KG1 (cell line): ENCODE measurements at regions not wholly inside any gene's neighbourhood (a gene's known extent, or its start where the extent isn't known, plus 50 kb on each side); places are given as distances from the start of the nearest gene placed in this dataset.

Source experiments
- DNase-seq: peaks from one replicate; lab custom pipeline; 2025; lab: John Stamatoyannopoulos, UW

- no peak for DNase-seq
Observed at GRCh38 chr1:212526111-212526491, 82.5 kb upstream of the ATF3 start.

GRCh38 chr1:212528501-212528900 is 80.1 kb upstream of the ATF3 start:
- no peak for DNase-seq

GRCh38 chr1:212529211-212529741 is 79.3 kb upstream of the ATF3 start:
- no peak for DNase-seq

GRCh38 chr1:212531267-212531666 is 77.3 kb upstream of the ATF3 start:
- no peak for DNase-seq

- DNase-seq, result no peak
Observed at GRCh38 chr1:212531796-212532195, 76.8 kb upstream of the ATF3 start.

GRCh38 chr1:212532469-212533147 is 76.0 kb upstream of the ATF3 start:
- no peak for DNase-seq

- DNase-seq, result no peak
Observed at GRCh38 chr1:212533148-212533517, 75.4 kb upstream of the ATF3 start.

GRCh38 chr1:212536586-212536985 is 72.0 kb upstream of the ATF3 start:
- no peak for DNase-seq

- no peak for DNase-seq
Observed at GRCh38 chr1:212537610-212538009, 71.0 kb upstream of the ATF3 start.

GRCh38 chr1:212539737-212540430 is 68.7 kb upstream of the ATF3 start:
- no peak for DNase-seq

- no peak for DNase-seq
Observed at GRCh38 chr1:212542761-212543187, 65.8 kb upstream of the ATF3 start.

- no peak for DNase-seq
Observed at GRCh38 chr1:212544110-212544509, 64.5 kb upstream of the ATF3 start.

- DNase-seq, result no peak
Observed at GRCh38 chr1:212545941-212546635, 62.5 kb upstream of the ATF3 start.

GRCh38 chr1:212549503-212550017 is 59.0 kb upstream of the ATF3 start:
- no peak for DNase-seq

- no peak for DNase-seq
Observed at GRCh38 chr1:212551929-212552328, 56.6 kb upstream of the ATF3 start.

GRCh38 chr1:212553676-212554075 is 54.9 kb upstream of the ATF3 start:
- DNase-seq, result no peak

GRCh38 chr1:212554401-212554800 is 54.2 kb upstream of the ATF3 start:
- DNase-seq, result no peak

- no peak for DNase-seq
Observed at GRCh38 chr1:212555426-212555825, 53.1 kb upstream of the ATF3 start.

GRCh38 chr1:212556822-212557549 is 51.6 kb upstream of the ATF3 start:
- DNase-seq, result no peak

- DNase-seq, result no peak
Observed at GRCh38 chr1:212557739-212558692, 50.5 kb upstream of the ATF3 start.
